ENCODE measurements at regions not wholly inside any gene's neighbourhood (a gene's known extent, or its start where the extent isn't known, plus 50 kb on each side); places are given as distances from the start of the nearest gene placed in this dataset.
"Not testable (repeated sequence)": the region's sequence is repeated elsewhere in the genome, so short reads cannot be mapped to it uniquely, and the experiment has no call there.

- TF ChIP-seq EZH2 (IDR thresholded peaks at IDR 0.05; ENCODE audit: borderline replicate concordance, low read length); CTCF (conservative IDR thresholded peaks at IDR 0.05 in 1 of 2, IDR thresholded peaks at IDR 0.05 in 1 of 2; ENCODE audit: extremely low read depth in 1 of 2, insufficient read depth in 1 of 2, low read depth in 1 of 2, low read length in 2 of 2): not testable (repeated sequence)
Observed at GRCh38 chr17:21578783-21579182, 113.5 kb upstream of the KCNJ18 start.

Data from mammary epithelial cell (primary cell).